Cardiac muscle cell (in vitro differentiated cells and primary cell): ENCODE measurements at regions not wholly inside any gene's neighbourhood (a gene's known extent, or its start where the extent isn't known, plus 50 kb on each side); places are given as distances from the start of the nearest gene placed in this dataset.

Source experiments
- DNase-seq, 2 donors: peaks; one replicate each; pipeline versions ENCODE4 v3.0.0 to v3.0.0-alpha.2; 2010 to 2017; ENCODE audit warnings: low read depth in 1 of 2, low spot score in 1 of 2
- H3K27ac ChIP-seq: fragments of 200-600 bp; sonication (generic); 2 replicates; pipeline ENCODE4 v1.5.1; 2016
- H3K27me3 ChIP-seq: fragments of 200-600 bp; sonication (generic); 2 replicates; pipeline ENCODE4 v1.6.0; 2016; ENCODE audit warnings: control low read depth
- H3K36me3 ChIP-seq: fragments of 200-600 bp; sonication (generic); 2 replicates; pipeline ENCODE4 v1.5.1; 2016; ENCODE audit warnings: control low read depth
- H3K4me1 ChIP-seq: fragments of 200-600 bp; sonication (generic); 2 replicates; pipeline ENCODE4 v1.8.1; 2017; ENCODE audit warnings: low read depth, mild to moderate bottlenecking, mixed run types
- H3K4me3 ChIP-seq: fragments of 200-600 bp; sonication (generic); 2 replicates; pipeline ENCODE4 v1.5.1; 2016; ENCODE audit warnings: mild to moderate bottlenecking
- H3K9me3 ChIP-seq: fragments of 200-600 bp; sonication (generic); 2 replicates; pipeline ENCODE4 v1.5.1; 2017; ENCODE audit warnings: low read depth, mild to moderate bottlenecking, control low read depth
- TF ChIP-seq, protein P1 (sequence below): IDR thresholded peaks from 2 replicates; pipeline ENCODE4 v1.5.1; 2012; ENCODE audit warnings: low read depth, mild to moderate bottlenecking, low read length

DNA sequence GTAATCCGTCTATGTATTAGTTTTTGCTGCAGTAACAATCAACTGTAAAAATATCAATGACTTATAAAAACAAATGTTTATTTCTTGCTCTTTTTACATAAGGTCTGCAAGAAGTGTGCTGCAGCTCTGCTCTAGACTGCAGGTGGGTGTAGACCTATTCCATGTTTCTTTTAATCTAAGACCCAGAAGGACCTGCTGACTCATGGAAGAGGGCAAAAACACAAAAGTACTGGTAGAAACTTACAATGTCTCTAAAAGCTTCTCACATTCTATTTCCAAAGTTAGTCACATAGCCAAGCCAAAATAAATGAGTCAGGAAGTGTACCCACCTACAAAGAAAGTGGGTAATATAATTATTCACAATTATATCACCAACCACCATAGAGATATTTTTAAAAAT is 435.9 kb upstream of the FAT3 start:
- Histone ChIP-seq H3K4me1 (peaks cover 11% of the 10 kb centered on the region), H3K9me3 (no peaks in the 10 kb centered on the region), H3K27me3 (no peaks in the 10 kb centered on the region), H3K27ac (no peak overlapping the region), H3K36me3 (no peaks in the 10 kb centered on the region), H3K4me3 (no peak overlapping the region)
- TF ChIP-seq, protein P1, sequence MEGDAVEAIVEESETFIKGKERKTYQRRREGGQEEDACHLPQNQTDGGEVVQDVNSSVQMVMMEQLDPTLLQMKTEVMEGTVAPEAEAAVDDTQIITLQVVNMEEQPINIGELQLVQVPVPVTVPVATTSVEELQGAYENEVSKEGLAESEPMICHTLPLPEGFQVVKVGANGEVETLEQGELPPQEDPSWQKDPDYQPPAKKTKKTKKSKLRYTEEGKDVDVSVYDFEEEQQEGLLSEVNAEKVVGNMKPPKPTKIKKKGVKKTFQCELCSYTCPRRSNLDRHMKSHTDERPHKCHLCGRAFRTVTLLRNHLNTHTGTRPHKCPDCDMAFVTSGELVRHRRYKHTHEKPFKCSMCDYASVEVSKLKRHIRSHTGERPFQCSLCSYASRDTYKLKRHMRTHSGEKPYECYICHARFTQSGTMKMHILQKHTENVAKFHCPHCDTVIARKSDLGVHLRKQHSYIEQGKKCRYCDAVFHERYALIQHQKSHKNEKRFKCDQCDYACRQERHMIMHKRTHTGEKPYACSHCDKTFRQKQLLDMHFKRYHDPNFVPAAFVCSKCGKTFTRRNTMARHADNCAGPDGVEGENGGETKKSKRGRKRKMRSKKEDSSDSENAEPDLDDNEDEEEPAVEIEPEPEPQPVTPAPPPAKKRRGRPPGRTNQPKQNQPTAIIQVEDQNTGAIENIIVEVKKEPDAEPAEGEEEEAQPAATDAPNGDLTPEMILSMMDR = no peak
- no peak for DNase-seq

DNA sequence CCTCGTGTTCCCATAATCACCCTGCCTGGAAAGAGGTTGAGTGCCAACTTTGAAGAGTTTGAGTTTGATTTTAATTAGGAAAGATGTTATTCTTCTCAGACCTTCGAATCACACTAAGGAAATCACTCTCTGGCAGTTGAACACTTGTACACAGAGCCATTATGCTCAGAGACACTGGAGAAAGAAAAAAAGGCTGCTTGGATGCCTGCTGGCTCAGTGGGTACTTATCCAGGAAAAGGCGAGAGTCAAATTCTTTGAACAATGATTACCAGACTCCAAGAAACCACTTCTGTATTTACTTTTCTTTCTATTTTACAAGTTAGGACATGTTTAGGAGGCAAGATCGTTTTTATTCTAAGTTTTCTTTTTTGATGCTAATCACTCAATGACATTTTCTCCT is 438.5 kb upstream of the FAT3 start:
- TF ChIP-seq, protein P1 = no peak
- no peaks in the 10 kb centered on the region for H3K36me3 ChIP-seq
- no peak overlapping the region for H3K4me3 ChIP-seq
- no peaks in the 10 kb centered on the region for H3K9me3 ChIP-seq
- no peaks in the 10 kb centered on the region for H3K27me3 ChIP-seq
- peaks cover 11% of the 10 kb centered on the region for H3K4me1 ChIP-seq
- H3K27ac ChIP-seq = no peak overlapping the region
- no peak for DNase-seq

DNA sequence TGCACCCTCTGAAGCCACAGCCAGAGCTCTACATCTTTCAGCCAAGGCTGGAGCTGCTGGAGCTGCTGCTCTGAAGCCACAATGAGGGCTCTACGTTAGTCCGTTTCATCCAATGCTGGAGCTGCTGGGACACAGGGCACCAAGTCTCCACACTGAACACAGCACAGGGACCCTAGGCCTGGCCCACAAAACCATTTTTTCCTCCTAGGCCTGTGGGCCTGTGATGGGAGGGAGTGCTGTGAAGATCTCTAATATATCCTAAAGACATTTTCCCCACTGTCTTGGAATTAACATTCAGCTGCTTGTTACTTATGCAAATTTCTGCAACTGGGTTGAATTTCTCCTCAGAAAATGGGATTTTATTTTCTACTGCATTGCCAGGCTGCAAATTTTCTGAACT is 441.4 kb upstream of the FAT3 start:
- no peak overlapping the region for H3K4me3 ChIP-seq
- no peaks in the 10 kb centered on the region for H3K4me1 ChIP-seq
- no peak overlapping the region for H3K27ac ChIP-seq
- TF ChIP-seq, protein P1 = no peak
- no peaks in the 10 kb centered on the region for H3K27me3 ChIP-seq
- H3K36me3 ChIP-seq = no peaks in the 10 kb centered on the region
- DNase-seq = no peak
- H3K9me3 ChIP-seq = no peaks in the 10 kb centered on the region

DNA sequence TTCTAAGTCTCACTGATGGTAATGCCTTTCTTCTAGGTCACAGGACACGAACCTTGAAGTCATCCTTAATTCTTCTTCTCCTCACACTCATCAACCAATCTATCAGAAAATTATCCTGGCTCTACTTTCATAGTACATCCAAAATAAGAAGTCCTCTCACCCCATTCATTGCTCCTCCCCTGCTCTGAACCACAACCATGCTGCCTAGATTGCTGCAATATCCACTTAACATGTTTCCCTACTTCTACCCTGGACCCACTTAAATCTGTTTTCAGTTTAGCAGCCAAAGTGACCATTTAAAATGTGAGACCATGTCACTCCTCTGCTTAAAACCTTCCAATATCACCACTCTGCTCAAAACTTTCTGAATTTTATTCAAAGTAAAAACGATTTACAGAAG is 445.9 kb upstream of the FAT3 start:
- Histone ChIP-seq H3K27me3 (no peaks in the 10 kb centered on the region), H3K9me3 (no peaks in the 10 kb centered on the region), H3K4me1 (no peaks in the 10 kb centered on the region), H3K27ac (no peak overlapping the region), H3K4me3 (no peak overlapping the region), H3K36me3 (no peaks in the 10 kb centered on the region)
- TF ChIP-seq, protein P1 = no peak
- DNase-seq = no peak

DNA sequence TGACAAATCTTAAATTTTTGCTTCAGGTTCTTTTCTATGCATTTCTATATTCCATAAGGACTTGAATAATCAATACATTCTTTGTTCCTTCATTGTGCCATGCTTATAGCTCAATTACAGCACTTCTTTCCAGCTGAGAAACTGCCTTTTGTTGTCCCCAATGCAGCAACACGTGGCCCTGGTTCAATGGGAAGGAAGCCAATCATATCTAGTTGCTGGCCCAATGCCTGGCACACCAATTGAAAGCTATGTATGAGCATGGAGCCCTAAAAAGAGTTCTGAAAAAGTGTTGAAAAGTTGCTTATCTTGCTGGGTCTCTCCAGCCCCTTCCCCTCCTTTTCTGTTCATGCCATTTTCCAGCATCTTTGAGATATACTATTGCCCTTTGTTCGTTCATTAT is 448.0 kb upstream of the FAT3 start:
- Histone ChIP-seq H3K36me3 (no peaks in the 10 kb centered on the region), H3K4me3 (no peak overlapping the region), H3K27me3 (no peaks in the 10 kb centered on the region), H3K27ac (no peak overlapping the region), H3K4me1 (no peaks in the 10 kb centered on the region), H3K9me3 (no peaks in the 10 kb centered on the region)
- no peak for DNase-seq
- TF ChIP-seq, protein P1 = no peak

DNA sequence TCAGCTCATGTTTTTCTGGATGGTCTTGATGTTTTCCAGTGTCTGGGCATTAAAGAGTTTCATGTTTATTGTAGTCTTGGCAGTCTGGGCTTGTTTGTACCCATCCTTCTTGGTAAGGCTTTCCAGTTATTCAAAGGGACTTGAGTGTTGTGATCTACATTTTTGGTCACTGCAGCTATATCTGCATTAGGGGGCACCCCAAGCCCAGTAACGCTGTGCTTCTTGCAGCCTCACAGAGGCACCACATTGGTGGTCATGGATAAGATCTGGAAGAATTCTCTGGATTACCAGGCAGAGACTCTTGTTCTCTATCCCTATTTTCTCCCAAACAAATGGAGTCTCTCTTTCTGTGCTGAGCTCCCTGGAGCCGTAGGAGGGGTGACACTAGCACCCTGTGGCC is 451.5 kb upstream of the FAT3 start:
- TF ChIP-seq, protein P1 = no peak

More for the DNA sequence above, 451.5 kb upstream of the FAT3 start:
- H3K27me3 ChIP-seq = no peaks in the 10 kb centered on the region
- no peaks in the 10 kb centered on the region for H3K36me3 ChIP-seq
- H3K4me3 ChIP-seq = no peak overlapping the region
- no peaks in the 10 kb centered on the region for H3K4me1 ChIP-seq
- peak in 1 of 2 donors; percentile 11 for DNase-seq
- H3K27ac ChIP-seq = no peak overlapping the region
- no peaks in the 10 kb centered on the region for H3K9me3 ChIP-seq
